A549 (cell line): ENCODE measurements at regions not wholly inside any gene's neighbourhood (a gene's known extent, or its start where the extent isn't known, plus 50 kb on each side); places are given as distances from the start of the nearest gene placed in this dataset.

Source experiments
- ATAC-seq, 2 experiments: fragments of 200-7000 bp in 1 of 2; fragments of >200 bp in 1 of 2; cut with Nextera tagmentation in 1 of 2; cut with Tn5 transposase in 1 of 2; 3 replicates each; pipeline versions ENCODE4 v1.8.0 to v1.9.1; 2018 to 2020; ENCODE audit warnings: mild to moderate bottlenecking in 1 of 2, moderate library complexity in 1 of 2
- CTCF ChIA-PET: fragments of 300-600 bp; sonication (Branson Sonifier 250); formaldehyde crosslinking; extraction: SDS; loops from one replicate; lab custom pipeline; 2021; ENCODE audit warnings: antibody characterized with exemption, inconsistent platforms; lab: Yijun Ruan, JAX
- POLR2A ChIA-PET: fragments of 350-600 bp; formaldehyde crosslinking; extraction: SDS; loops from one replicate; lab custom pipeline; 2021; ENCODE audit warnings: antibody characterized with exemption, inconsistent platforms; lab: Yijun Ruan, JAX
- DNase-seq, 2 experiments: peaks; one replicate each; pipeline versions ENCODE4 v3.0.0 to v3.0.0-alpha.2; 2011 to 2016; ENCODE audit warnings: low read depth in 1 of 2, low spot score in 1 of 2
- FAIRE-seq: peaks from 2 replicates; lab custom pipeline; 2011; peaks lifted over from hg19 to GRCh38; lab: Jason Lieb, UNC
- H3K27ac ChIP-seq, 2 experiments: fragments of >200 bp; sonication (Bioruptor Twin); formaldehyde crosslinking; 3 replicates each; pipeline ENCODE4 v1.5.1; 2016 to 2017
- H3K4me1 ChIP-seq: fragments of >200 bp; sonication (Bioruptor Twin); formaldehyde crosslinking; 3 replicates; pipeline ENCODE4 v1.6.1; 2016
- H3K4me2 ChIP-seq: fragments of >200 bp; sonication (Bioruptor Twin); formaldehyde crosslinking; 3 replicates; pipeline ENCODE4 v1.6.1; 2016
- H3K4me3 ChIP-seq: fragments of >200 bp; sonication (Bioruptor Twin); formaldehyde crosslinking; 3 replicates; pipeline ENCODE4 v1.5.1; 2016
- H3K9me3 ChIP-seq: fragments of >200 bp; sonication (Bioruptor Twin); formaldehyde crosslinking; 3 replicates; pipeline ENCODE4 v1.6.1; 2016
- ATOH8 ChIP-seq: fragments of 250-450 bp; sonication (Bioruptor Pico); IDR thresholded peaks from 2 replicates; pipeline ENCODE4 v1.5.0; 2020; ENCODE audit warnings: low read depth, mild to moderate bottlenecking, moderate library complexity
- BHLHE40 ChIP-seq: IDR thresholded peaks from 2 replicates; pipeline ENCODE4 v1.6.1; 2012; ENCODE audit warnings: low read depth, low read length, inconsistent platforms
- CTCF ChIP-seq: fragments of >200 bp; sonication (Bioruptor Twin); formaldehyde crosslinking; IDR thresholded peaks from 3 replicates; pipeline ENCODE4 v1.5.1; 2016
- ESRRA ChIP-seq: fragments of 150-350 bp; IDR thresholded peaks from 2 replicates; pipeline ENCODE4 v1.6.1; 2014; ENCODE audit warnings: mild to moderate bottlenecking, low read length, borderline replicate concordance
- FOSL2 ChIP-seq, 2 experiments: fragments of 450-650 bp in 1 of 2; fragments of >200 bp in 1 of 2; sonication (Bioruptor Twin) in 1 of 2; formaldehyde crosslinking; IDR thresholded peaks; 2 replicates each; pipeline versions ENCODE4 v1.5.0 to v1.6.1; 2016 to 2020; ENCODE audit warnings: mild to moderate bottlenecking in 1 of 2, moderate library complexity in 1 of 2
- HDAC2 ChIP-seq: fragments of 200-600 bp; sonication (generic); IDR thresholded peaks from 2 replicates; pipeline ENCODE4 v1.6.1; 2016
- HES2 ChIP-seq: fragments of >200 bp; sonication (Bioruptor Twin); formaldehyde crosslinking; IDR thresholded peaks from 2 replicates; pipeline ENCODE4 v1.6.1; 2016
- JUNB ChIP-seq: fragments of >200 bp; sonication (Bioruptor Twin); formaldehyde crosslinking; IDR thresholded peaks from 2 replicates; pipeline ENCODE4 v1.6.1; 2016
- KDM5A ChIP-seq: fragments of 200-600 bp; sonication (generic); IDR thresholded peaks from 2 replicates; pipeline ENCODE4 v1.6.1; 2016; ENCODE audit warnings: antibody characterized with exemption, mild to moderate bottlenecking
- MAZ ChIP-seq: fragments of 150-350 bp; IDR thresholded peaks from 2 replicates; pipeline ENCODE4 v1.6.1; 2014; ENCODE audit warnings: antibody characterized with exemption, low read depth, low read length, borderline replicate concordance
- NR3C1 ChIP-seq: fragments of >200 bp; sonication (Bioruptor Twin); formaldehyde crosslinking; IDR thresholded peaks from 3 replicates; pipeline ENCODE4 v1.6.1; 2017
- PBX3 ChIP-seq: IDR thresholded peaks from 2 replicates; pipeline ENCODE4 v1.6.1; 2012
- PHF8 ChIP-seq: fragments of 200-600 bp; sonication (generic); IDR thresholded peaks from 2 replicates; pipeline ENCODE4 v1.6.1; 2016; ENCODE audit warnings: low read depth, mild to moderate bottlenecking, antibody characterized with exemption, moderate library complexity, borderline replicate concordance
- POLR2AphosphoS2 ChIP-seq: conservative IDR thresholded peaks from 2 replicates; pipeline ENCODE4 v1.6.1; 2012; ENCODE audit warnings: low read length, improper control_type of control experiment, inconsistent platforms
- RARB ChIP-seq: fragments of 250-450 bp; sonication (Bioruptor Pico); IDR thresholded peaks from 2 replicates; pipeline ENCODE4 v1.8.0; 2021; ENCODE audit warnings: mild to moderate bottlenecking, moderate library complexity
- RFX5 ChIP-seq: fragments of 450-650 bp; IDR thresholded peaks from 2 replicates; pipeline ENCODE4 v1.7.1; 2014; ENCODE audit warnings: antibody characterized with exemption, mild to moderate bottlenecking, moderate library complexity
- SREBF2 ChIP-seq: fragments of 450-650 bp; IDR thresholded peaks from 2 replicates; pipeline ENCODE4 v1.6.1; 2014; ENCODE audit warnings: mild to moderate bottlenecking, moderate library complexity
- TFCP2L1 ChIP-seq: fragments of 250-450 bp; sonication (Bioruptor Pico); IDR thresholded peaks from 2 replicates; pipeline ENCODE4 v1.5.0; 2021; ENCODE audit warnings: mild to moderate bottlenecking
- ZNF302 ChIP-seq: fragments of 250-450 bp; sonication (Bioruptor Pico); IDR thresholded peaks from 2 replicates; pipeline ENCODE4 v1.9.0; 2021; ENCODE audit warnings: inconsistent platforms, mild to moderate bottlenecking, moderate library complexity
- WGBS: methylation state at CpG from one replicate; pipeline ENCODE4 v1.1.6; 2017; ENCODE audit errors: missing lambda C conversion rate; 5-methylcytosine and 5-hydroxymethylcytosine counted together

GRCh38 chr20:55576981-55577380 is 428.3 kb downstream of the CBLN4 start (continued):
- TF ChIP-seq ZNF302 (CRISPR knock-in tag): no peak
- TF ChIP-seq CTCF: no peak
- TF ChIP-seq ESRRA: no peak

- Histone ChIP-seq H3K4me1 (no peaks in the 10 kb centered on the region), H3K4me2 (no peak overlapping the region), H3K9me3 (no peaks in the 10 kb centered on the region), H3K4me3 (no peak overlapping the region), H3K27ac (no peak overlapping the region)
- POLR2A ChIA-PET: no interaction called here
- WGBS: 60% methylated on average over 3 of the region's 3 CpGs
- no peak for ATAC-seq
- TF ChIP-seq RARB (CRISPR knock-in tag) (no peak), PBX3 (no peak), SREBF2 (no peak), ESRRA (no peak), ZNF302 (CRISPR knock-in tag) (no peak), TFCP2L1 (CRISPR knock-in tag) (no peak)
- DNase-seq: no peak
- no peak for FAIRE-seq
- CTCF ChIA-PET: no interaction called here
These were observed 436.2 kb downstream of the CBLN4 start for GRCh38 chr20:55569084-55569483.

- no peak for ATAC-seq
- H3K4me3 ChIP-seq: no peak overlapping the region
- H3K9me3 ChIP-seq: no peaks in the 10 kb centered on the region
- POLR2A ChIA-PET: no interaction called here
- H3K27ac ChIP-seq: no peak overlapping the region
- no peak for TF ChIP-seq SREBF2
- TF ChIP-seq NR3C1: no peak
- no peak for TF ChIP-seq ATOH8 (CRISPR knock-in tag)
- no peak for TF ChIP-seq HDAC2
- TF ChIP-seq MAZ: no peak
- no peak for TF ChIP-seq FOSL2 (IDR thresholded peaks at IDR 0.05)
- TF ChIP-seq FOSL2 (CRISPR knock-in tag; IDR thresholded peaks at IDR 0.05): no peak
- no peak for TF ChIP-seq JUNB
- no peak for TF ChIP-seq ESRRA
- no peak for TF ChIP-seq KDM5A
- TF ChIP-seq BHLHE40: no peak
- TF ChIP-seq RFX5: no peak
- TF ChIP-seq HES2: no peak
- TF ChIP-seq PHF8: no peak
- TF ChIP-seq POLR2AphosphoS2: no peak
- TF ChIP-seq, all 56 proteins: peak for 0
- WGBS: 24% methylated on average over 6 of the region's 6 CpGs
- CTCF ChIA-PET: no interaction called here
- no peak for DNase-seq
- Histone ChIP-seq H3K4me1 (no peaks in the 10 kb centered on the region), H3K4me2 (no peak overlapping the region)
- no peak for FAIRE-seq
These were observed 437.5 kb downstream of the CBLN4 start for GRCh38 chr20:55567826-55568225.
